NCI-H1417 treated with DMSO at 0.1 percent for 48 hours (cell line): ENCODE measurements at regions not wholly inside any gene's neighbourhood (a gene's known extent, or its start where the extent isn't known, plus 50 kb on each side); places are given as distances from the start of the nearest gene placed in this dataset.
"Not testable (repeated sequence)": the region's sequence is repeated elsewhere in the genome, so short reads cannot be mapped to it uniquely, and the experiment has no call there.

ENCODE experiments used
- DNase-seq: peaks from one replicate; lab custom pipeline; 2025; lab: John Stamatoyannopoulos, UW

- DNase-seq = no peak
Observed at GRCh38 chr18:79579807-79580497, 99.7 kb upstream of the CTDP1 start.

GRCh38 chr18:79580498-79581171 is 99.0 kb upstream of the CTDP1 start:
- no peak for DNase-seq

GRCh38 chr18:79581406-79581805 is 98.2 kb upstream of the CTDP1 start:
- DNase-seq = no peak

- no peak for DNase-seq
Observed at GRCh38 chr18:79581911-79582310, 97.7 kb upstream of the CTDP1 start.

- no peak for DNase-seq
Observed at GRCh38 chr18:79582978-79583377, 96.6 kb upstream of the CTDP1 start.

- DNase-seq = no peak
Observed at GRCh38 chr18:79583426-79583825, 96.2 kb upstream of the CTDP1 start.

- no peak for DNase-seq
Observed at GRCh38 chr18:79583984-79584401, 95.6 kb upstream of the CTDP1 start.

- no peak for DNase-seq
Observed at GRCh38 chr18:79584491-79585394, 94.9 kb upstream of the CTDP1 start.

GRCh38 chr18:79585395-79586370 is 93.9 kb upstream of the CTDP1 start:
- no peak for DNase-seq

- DNase-seq = no peak
Observed at GRCh38 chr18:79586436-79587225, 93.0 kb upstream of the CTDP1 start.

- DNase-seq = no peak
Observed at GRCh38 chr18:79587226-79587741, 92.3 kb upstream of the CTDP1 start.

- DNase-seq = no peak
Observed at GRCh38 chr18:79587779-79588635, 91.6 kb upstream of the CTDP1 start.

- DNase-seq = no peak
Observed at GRCh38 chr18:79588636-79589481, 90.7 kb upstream of the CTDP1 start.

GRCh38 chr18:79589601-79590091 is 90.0 kb upstream of the CTDP1 start:
- DNase-seq = no peak

- peak; percentile 13 for DNase-seq
Observed at GRCh38 chr18:79590191-79591031, 89.2 kb upstream of the CTDP1 start.

- no peak for DNase-seq
Observed at GRCh38 chr18:79591032-79591308, 88.6 kb upstream of the CTDP1 start.

GRCh38 chr18:79592684-79593083 is 86.9 kb upstream of the CTDP1 start:
- DNase-seq = not testable (repeated sequence)
